GM21825 (cell line): ENCODE measurements at regions not wholly inside any gene's neighbourhood (a gene's known extent, or its start where the extent isn't known, plus 50 kb on each side); places are given as distances from the start of the nearest gene placed in this dataset.
"Not testable (repeated sequence)": the region's sequence is repeated elsewhere in the genome, so short reads cannot be mapped to it uniquely, and the experiment has no call there.

ENCODE experiments used
- ATAC-seq: cut with Tn5 transposase; IDR thresholded peaks from one replicate; pipeline ENCODE4 v1.9.1; 2021; ENCODE audit warnings: mild to moderate bottlenecking, moderate library complexity; ENCODE audit not compliant: unreplicated experiment

GRCh38 chr13:65744836-65745235, 1485.3 kb downstream of the PCDH9 start:
- no peak for ATAC-seq

DNA sequence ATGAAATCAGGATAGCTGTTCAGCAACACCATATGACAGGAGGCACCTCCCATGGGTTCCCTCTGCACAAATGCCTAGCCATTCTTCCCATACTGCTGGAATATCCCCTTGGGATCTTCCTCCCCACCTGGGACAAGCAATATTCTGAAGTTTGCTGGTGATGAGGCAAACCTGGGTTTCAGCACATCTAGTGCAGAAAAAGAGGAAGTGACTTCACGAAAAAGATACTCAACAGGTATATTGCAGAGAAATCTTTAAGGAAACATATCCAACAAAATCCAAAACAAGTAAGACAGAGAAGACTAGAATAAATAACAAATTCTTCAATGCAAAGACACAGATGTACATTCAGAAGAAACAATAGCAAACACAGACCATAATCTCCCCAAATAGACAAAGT, 1497.0 kb downstream of the PCDH9 start:
- no peak for ATAC-seq

DNA sequence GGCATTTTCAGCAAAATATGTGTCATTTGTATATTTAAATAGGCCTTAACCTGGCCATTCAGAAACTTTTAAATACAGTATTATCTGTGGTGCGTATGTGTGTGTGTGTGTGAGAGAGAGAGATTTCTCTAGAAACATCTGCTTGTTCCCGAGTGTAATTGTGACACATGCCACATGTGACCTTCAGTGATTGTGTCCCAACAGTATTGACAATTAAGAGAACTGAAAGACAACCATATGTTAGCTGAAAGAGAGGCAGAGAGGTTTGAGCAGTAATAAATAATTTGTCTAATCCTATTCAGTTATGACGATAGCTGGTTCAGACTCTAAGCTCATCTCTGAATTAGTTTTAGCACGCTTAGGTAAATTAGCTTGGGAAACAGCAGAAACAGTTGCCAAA, 1503.1 kb downstream of the PCDH9 start:
- ATAC-seq = no peak

- ATAC-seq = no peak
Observed at GRCh38 chr13:65725006-65725405, 1505.1 kb downstream of the PCDH9 start.

DNA sequence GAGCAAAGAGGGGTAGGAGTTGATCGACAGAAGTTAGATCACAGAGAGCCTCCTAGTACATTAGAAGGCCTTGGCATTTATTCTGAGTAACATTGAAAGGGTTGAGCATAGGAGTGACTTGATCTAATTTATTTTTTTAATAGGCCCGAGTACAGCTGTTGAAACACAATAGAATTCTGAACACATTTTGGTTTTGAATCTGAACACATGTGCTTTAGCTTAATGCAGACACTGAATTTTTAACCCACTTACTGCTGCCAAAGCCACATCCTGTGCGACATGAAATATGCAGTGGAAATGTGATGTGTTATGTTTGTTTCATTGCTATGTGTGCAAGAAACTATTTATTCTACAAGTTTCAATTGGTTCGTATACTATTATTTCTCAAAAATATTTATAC, 1505.9 kb downstream of the PCDH9 start:
- ATAC-seq = no peak

DNA sequence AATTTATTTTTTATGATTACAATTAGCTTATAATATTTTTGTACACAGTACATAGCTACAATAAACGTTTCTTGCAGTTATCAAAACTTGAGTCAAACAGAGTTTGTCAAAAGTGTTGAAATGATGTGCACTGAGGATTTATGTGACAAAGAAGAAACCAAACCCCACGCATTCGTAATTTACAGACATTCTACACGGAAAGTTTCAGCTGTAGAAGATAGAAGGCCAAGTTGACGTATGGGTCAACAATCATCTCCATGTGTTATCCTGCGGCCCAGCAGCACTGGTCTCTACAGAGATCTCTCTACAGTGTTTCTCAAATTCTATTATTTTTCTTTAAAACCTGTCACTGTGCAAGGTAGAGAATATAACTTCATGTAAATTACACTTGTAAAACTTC, 1507.6 kb downstream of the PCDH9 start:
- ATAC-seq = no peak

DNA sequence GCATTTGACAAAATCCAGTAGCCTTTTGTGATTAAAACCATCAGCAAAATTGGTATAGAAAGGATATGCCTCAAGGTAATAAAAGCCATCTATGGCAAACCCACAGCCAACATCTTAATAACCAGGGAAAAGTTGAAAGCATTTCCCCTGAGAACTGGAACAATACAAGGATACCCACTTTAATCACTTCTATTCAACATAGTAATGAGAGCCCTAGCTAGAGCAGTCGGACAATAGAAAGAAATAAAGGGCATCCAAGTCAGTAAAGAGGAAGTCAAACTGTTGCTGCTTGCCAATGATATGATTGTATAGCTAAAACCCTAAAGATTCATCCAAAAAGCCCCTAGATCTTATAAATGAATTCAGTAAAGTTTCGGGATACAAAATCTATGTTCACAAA, 1510.3 kb downstream of the PCDH9 start:
- no peak for ATAC-seq

GRCh38 chr13:65710514-65710913, 1519.6 kb downstream of the PCDH9 start:
- ATAC-seq = no peak

DNA sequence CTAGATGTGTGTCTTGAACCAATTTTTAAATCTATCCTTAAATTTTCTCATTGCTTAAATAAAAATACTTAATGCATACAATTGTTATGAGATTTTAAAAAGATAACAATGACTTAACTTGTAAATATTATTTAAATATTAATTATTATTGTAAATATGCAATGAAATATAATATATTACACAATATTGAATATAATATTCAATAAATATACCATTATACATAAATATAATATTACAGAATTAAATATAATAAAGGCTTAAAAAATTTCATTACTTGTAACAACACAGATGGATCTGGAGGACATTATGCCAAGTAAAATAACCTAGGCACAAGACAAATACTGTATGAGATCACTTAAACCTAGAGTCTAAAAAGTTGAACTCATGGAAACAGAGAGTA, 1532.3 kb downstream of the PCDH9 start:
- ATAC-seq = no peak

DNA sequence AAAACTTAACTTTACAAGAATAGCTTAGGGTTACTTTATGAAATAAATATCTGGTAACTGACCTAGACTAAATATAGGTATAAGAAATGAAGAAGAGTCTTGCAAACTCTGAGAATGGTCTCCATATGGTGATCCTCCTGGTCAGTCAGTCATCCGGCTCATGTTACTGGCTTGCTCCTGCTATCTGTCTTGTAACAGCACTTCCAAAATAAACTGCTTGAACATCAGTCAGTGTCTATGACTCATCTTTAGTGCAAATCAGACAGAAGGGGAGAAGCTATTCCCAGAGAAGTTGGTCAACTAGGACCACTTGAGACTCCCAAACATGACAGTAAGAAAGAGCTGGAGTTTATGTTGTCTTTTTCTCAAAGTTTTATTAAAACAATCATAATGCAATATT, 1550.9 kb downstream of the PCDH9 start:
- ATAC-seq = no peak

- ATAC-seq = no peak
Observed at GRCh38 chr13:65677906-65678305, 1552.2 kb downstream of the PCDH9 start.

DNA sequence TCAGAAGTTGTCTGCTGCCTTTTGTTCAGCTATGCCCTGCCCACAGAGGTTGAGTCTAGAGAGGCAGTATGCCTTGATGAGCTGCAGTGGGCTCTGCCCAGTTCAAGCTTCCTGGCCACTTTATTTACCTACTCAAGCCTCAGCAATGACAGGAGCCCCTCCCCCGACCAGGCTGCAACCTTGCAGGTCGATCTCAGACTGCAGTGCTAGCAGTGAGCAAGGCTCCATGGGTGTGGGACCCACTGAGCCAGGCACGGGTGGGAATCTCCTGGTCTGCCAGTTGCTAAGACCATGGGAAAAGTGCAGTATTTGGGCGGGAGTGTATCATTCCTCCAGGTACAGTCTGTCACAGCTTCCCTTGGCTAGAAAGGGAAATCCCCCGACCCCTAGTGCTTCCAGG, 1554.8 kb downstream of the PCDH9 start:
- not testable (repeated sequence) for ATAC-seq

DNA sequence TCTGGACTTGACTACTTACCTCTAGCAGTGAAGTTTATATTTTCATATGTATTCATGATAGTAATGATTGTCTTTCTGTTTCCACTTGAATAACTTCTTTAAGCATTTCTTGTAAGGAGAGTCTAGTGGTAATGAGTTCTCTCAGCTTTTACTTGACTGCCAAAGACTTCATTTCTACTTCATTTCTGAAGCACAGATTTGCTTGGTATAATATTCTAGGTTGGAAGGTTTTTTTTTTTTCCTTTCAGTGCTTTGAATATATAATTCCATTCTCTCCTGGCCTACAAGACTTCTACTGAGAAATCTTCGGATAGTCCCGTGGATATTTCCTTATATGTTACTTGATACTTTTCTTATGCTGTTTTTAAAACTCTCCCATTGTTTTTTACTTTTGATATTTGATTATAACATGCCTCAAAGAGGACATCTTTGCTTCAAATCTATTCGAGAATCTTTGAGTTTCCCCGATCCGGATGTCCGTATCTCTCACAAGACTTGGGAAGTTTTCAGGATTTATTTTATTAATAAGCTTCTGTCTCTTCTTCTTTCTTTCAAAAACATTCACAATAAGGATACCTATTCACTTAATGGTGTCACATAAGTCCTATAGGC, 1560.0 kb downstream of the PCDH9 start:
- ATAC-seq = no peak

DNA sequence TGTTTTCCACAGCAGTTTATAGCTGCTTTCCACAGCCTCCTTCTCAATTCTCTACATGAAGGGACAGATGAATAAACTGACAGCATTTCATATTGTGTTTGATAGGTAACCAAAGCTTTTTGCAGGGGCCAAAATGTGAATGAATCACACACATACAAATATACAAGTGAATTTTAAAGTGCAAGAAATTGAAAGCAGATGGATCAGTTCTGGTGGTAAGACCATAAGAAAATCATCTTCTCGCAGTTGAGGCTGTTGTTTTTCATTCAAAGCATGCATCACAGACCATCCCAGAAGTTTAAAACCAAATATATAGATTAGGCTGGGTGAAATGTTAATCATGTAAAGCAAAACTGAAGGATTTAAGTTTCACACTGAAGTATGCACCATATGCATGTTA, 1569.4 kb downstream of the PCDH9 start:
- ATAC-seq = no peak

DNA sequence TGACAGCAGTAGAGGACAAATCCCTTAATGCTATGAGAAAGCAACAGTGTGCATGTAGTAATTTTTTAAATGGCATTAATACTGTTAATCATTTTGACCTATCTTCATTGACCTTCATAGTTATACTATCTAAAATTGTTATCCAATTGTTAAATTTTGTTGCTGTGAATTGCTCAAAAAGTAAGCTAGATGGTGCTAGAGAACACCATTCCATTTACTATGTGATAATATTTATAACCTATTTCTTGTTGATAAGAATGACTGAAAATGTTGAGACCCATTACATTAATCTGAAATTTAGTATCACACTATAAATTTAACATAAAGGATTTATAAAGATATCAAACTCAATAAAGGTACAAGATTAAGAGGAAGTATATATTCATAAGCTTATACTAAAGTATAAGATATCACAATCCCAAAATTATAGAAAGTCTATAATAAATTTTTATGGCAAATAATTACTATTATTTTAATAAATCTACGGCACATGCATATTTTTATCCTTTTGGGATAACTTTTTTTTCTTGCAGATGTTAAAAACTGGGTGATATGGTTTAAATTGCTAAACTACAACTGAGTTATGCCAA, 1573.3 kb downstream of the PCDH9 start:
- ATAC-seq = no peak

GRCh38 chr13:65653613-65654012, 1576.5 kb downstream of the PCDH9 start:
- ATAC-seq = no peak

- no peak for ATAC-seq
Observed at GRCh38 chr13:65650321-65650720, 1579.8 kb downstream of the PCDH9 start.

DNA sequence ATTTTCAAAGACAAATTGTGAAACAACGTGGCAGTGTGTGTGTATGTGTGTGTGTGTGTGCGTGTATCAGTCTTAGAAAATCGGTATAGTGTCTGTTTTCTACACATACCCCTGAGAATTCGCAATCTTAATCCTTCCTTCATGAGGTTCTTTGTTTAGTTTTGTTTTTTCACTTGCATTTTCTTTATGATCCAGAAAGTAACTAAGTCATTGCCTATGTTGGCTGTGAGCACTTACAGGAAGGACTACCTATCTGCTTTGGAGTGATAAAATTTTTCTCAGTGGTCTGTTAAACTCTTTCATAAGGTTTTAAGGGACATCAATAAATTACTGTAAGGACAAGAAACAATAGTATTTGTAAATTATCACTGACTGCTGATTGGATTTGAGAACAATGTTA, 1587.1 kb downstream of the PCDH9 start:
- ATAC-seq = no peak

GRCh38 chr13:65642301-65642700, 1587.8 kb downstream of the PCDH9 start:
- ATAC-seq = no peak

GRCh38 chr13:65638572-65639168, 1591.5 kb downstream of the PCDH9 start:
- ATAC-seq = peak; percentile 72

DNA sequence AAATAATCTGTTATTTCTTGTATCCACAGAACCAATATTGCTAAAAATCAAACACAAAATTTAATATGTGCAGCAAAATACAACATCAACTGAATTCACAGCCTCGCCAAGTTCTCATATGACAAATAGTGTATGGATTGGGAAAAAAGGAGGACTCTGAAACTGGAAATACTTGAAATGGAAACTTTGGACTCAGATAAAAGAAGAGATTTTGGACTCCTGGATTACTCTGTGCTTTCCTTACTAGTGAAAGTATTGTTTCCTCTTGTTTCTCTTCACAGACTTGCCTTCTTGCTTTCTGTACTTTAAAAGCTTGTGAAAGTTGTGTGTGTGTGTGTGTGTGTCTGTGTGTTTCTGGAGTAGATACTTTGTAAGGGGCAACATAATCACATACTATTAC, 1596.3 kb downstream of the PCDH9 start:
- no peak for ATAC-seq

- ATAC-seq = no peak
Observed at GRCh38 chr13:65631078-65631477, 1599.1 kb downstream of the PCDH9 start.

- no peak for ATAC-seq
Observed at GRCh38 chr13:65629926-65630325, 1600.2 kb downstream of the PCDH9 start.
